ENCODE measurements at regions not wholly inside any gene's neighbourhood (a gene's known extent, or its start where the extent isn't known, plus 50 kb on each side); places are given as distances from the start of the nearest gene placed in this dataset.

GRCh38 chr2:19419211-19419880 lies 60.9 kb upstream of the OSR1 start:
- no peaks in the 10 kb centered on the region for H3K27me3 ChIP-seq
- ATAC-seq (ENCODE audit: low FRiP score in 2 of 2): no peak
- no peaks in the 10 kb centered on the region for H3K36me3 ChIP-seq
- no peak overlapping the region for H3K27ac ChIP-seq
- DNase-seq: no peak
- TF ChIP-seq POLR2A (IDR thresholded peaks at IDR 0.05): no peak
- TF ChIP-seq POLR2AphosphoS5 (IDR thresholded peaks at IDR 0.05): no peak
- no peak for TF ChIP-seq CTCF (IDR thresholded peaks at IDR 0.05)
- no peak for TF ChIP-seq EP300 (IDR thresholded peaks at IDR 0.05)
- no peaks in the 10 kb centered on the region for H3K9me3 ChIP-seq
- H3K4me3 ChIP-seq: no peak overlapping the region
- WGBS, 2 donors: 51 to 58% methylated on average over 3 of the region's 3 CpGs
- no peaks in the 10 kb centered on the region for H3K4me1 ChIP-seq

GRCh38 chr2:19416784-19417684 lies 58.6 kb upstream of the OSR1 start:
- ATAC-seq (ENCODE audit: low FRiP score in 2 of 2): no peak
- TF ChIP-seq POLR2A (IDR thresholded peaks at IDR 0.05) (no peak), CTCF (IDR thresholded peaks at IDR 0.05) (no peak), EP300 (IDR thresholded peaks at IDR 0.05) (no peak), POLR2AphosphoS5 (IDR thresholded peaks at IDR 0.05) (no peak)
- Histone ChIP-seq H3K4me3 (no peak overlapping the region), H3K27me3 (no peaks in the 10 kb centered on the region), H3K36me3 (no peaks in the 10 kb centered on the region), H3K4me1 (no peaks in the 10 kb centered on the region), H3K9me3 (no peaks in the 10 kb centered on the region), H3K27ac (no peak overlapping the region)
- whole genome bisulfite sequencing, 2 donors: 75 to 81% methylated on average over 3 of the region's 3 CpGs
- DNase-seq: no peak

GRCh38 chr2:19416083-19416482 lies 57.7 kb upstream of the OSR1 start:
- no peak for DNase-seq
- ATAC-seq (ENCODE audit: low FRiP score in 2 of 2): no peak
- Histone ChIP-seq H3K9me3 (no peaks in the 10 kb centered on the region), H3K27ac (no peak overlapping the region), H3K27me3 (no peaks in the 10 kb centered on the region), H3K4me1 (no peaks in the 10 kb centered on the region), H3K36me3 (no peaks in the 10 kb centered on the region), H3K4me3 (no peak overlapping the region)
- no peak for TF ChIP-seq EP300 (IDR thresholded peaks at IDR 0.05)
- TF ChIP-seq POLR2AphosphoS5 (IDR thresholded peaks at IDR 0.05): no peak
- TF ChIP-seq POLR2A (IDR thresholded peaks at IDR 0.05): no peak
- TF ChIP-seq CTCF (IDR thresholded peaks at IDR 0.05): no peak
- 72 to 75% methylated on average over 2 of the region's 2 CpGs for WGBS, 2 donors

GRCh38 chr2:19409046-19409445 lies 50.6 kb upstream of the OSR1 start:
- Histone ChIP-seq H3K9me3 (no peaks in the 10 kb centered on the region), H3K27me3 (no peaks in the 10 kb centered on the region), H3K4me3 (no peak overlapping the region), H3K4me1 (no peaks in the 10 kb centered on the region), H3K36me3 (no peaks in the 10 kb centered on the region), H3K27ac (no peak overlapping the region)
- DNase-seq (no peak), ATAC-seq (ENCODE audit: low FRiP score in 2 of 2) (no peak)
- TF ChIP-seq POLR2A (IDR thresholded peaks at IDR 0.05) (no peak), POLR2AphosphoS5 (IDR thresholded peaks at IDR 0.05) (no peak), EP300 (IDR thresholded peaks at IDR 0.05) (no peak), CTCF (IDR thresholded peaks at IDR 0.05) (no peak)
- WGBS, 2 donors: 64 to 68% methylated on average over 2 of the region's 2 CpGs

Data from upper lobe of left lung (tissue), 6 donors.